GM12878 (cell line): ENCODE measurements at regions not wholly inside any gene's neighbourhood (a gene's known extent, or its start where the extent isn't known, plus 50 kb on each side); places are given as distances from the start of the nearest gene placed in this dataset.

Experiments
- ATAC-seq: fragments of 200-7000 bp; cut with Tn5 transposase; 3 replicates; pipeline ENCODE4 v1.9.1; 2020; ENCODE audit warnings: mild to moderate bottlenecking, moderate library complexity
- BruUV-seq: library from RNA; stranded (reverse); fragments of 400-500 nt; replicated peaks from 2 replicates; lab custom pipeline; 2021; lab: Mats Ljungman, UMichigan
- CTCF ChIA-PET: fragments of 300-600 bp; sonication (Branson Sonifier 250); formaldehyde crosslinking; extraction: SDS; loops from one replicate; lab custom pipeline; 2021; ENCODE audit warnings: inconsistent platforms; lab: Yijun Ruan, JAX
- POLR2A ChIA-PET: fragments of 350-600 bp; formaldehyde crosslinking; extraction: SDS; loops from one replicate; lab custom pipeline; 2021; ENCODE audit warnings: inconsistent platforms; lab: Charles Lee
- RAD21 ChIA-PET: fragments of 300-600 bp; sonication (Branson Sonifier 250); formaldehyde crosslinking; loops from one replicate; lab custom pipeline; 2023; ENCODE audit warnings: antibody characterized with exemption; ENCODE audit not compliant: unreplicated experiment; lab: Charles Lee
- SMC1A ChIA-PET: fragments of 300-600 bp; sonication (Branson Sonifier 250); formaldehyde crosslinking; loops from one replicate; lab custom pipeline; 2023; ENCODE audit not compliant: unreplicated experiment, uncharacterized antibody; lab: Charles Lee
- DNase-seq: peaks from one replicate; pipeline ENCODE4 v3.0.0-alpha.2; 2011; ENCODE audit warnings: low read depth, low spot score
- FAIRE-seq: peaks from 3 replicates; lab custom pipeline; 2011; peaks lifted over from hg19 to GRCh38; lab: Jason Lieb, UNC
- H2AFZ ChIP-seq: 2 replicates; pipeline ENCODE4 v1.6.0; 2011; ENCODE audit warnings: low read depth, low read length, control low read depth; ENCODE audit not compliant: control insufficient read depth
- H3K27ac ChIP-seq: 2 replicates; pipeline ENCODE4 v1.5.1; 2011; ENCODE audit warnings: control low read depth; ENCODE audit not compliant: control insufficient read depth, insufficient read depth
- H3K27me3 ChIP-seq, 2 experiments: replicated peaks in 1 of 2; 2 replicates each; pipeline versions ENCODE4 v1.6.0 to v1.6.1; 2011; ENCODE audit warnings: low read length in 1 of 2; ENCODE audit not compliant: control insufficient read depth in 2 of 2, insufficient read depth in 2 of 2
- H3K36me3 ChIP-seq, 2 experiments: 2 replicates each; pipeline ENCODE4 v1.5.1; 2011; ENCODE audit warnings: low read length in 1 of 2; ENCODE audit not compliant: control insufficient read depth in 2 of 2, insufficient read depth in 2 of 2
- H3K4me1 ChIP-seq: 2 replicates; pipeline ENCODE4 v1.6.1; 2011; ENCODE audit warnings: mild to moderate bottlenecking, low read length, moderate library complexity, mixed read lengths; ENCODE audit not compliant: control insufficient read depth, insufficient read depth
- H3K4me2 ChIP-seq: 2 replicates; pipeline ENCODE4 v1.6.0; 2011; ENCODE audit warnings: control low read depth; ENCODE audit not compliant: control insufficient read depth, insufficient read depth
- H3K4me3 ChIP-seq: fragments of 200-600 bp; sonication (generic); 2 replicates; pipeline ENCODE4 v1.5.1; 2016
- H3K79me2 ChIP-seq: 2 replicates; pipeline ENCODE4 v1.6.0; 2011; ENCODE audit warnings: low read length; ENCODE audit not compliant: control insufficient read depth, insufficient read depth
- H3K9ac ChIP-seq: 2 replicates; pipeline ENCODE4 v1.8.0; 2011; ENCODE audit warnings: low read length, control low read depth, mixed read lengths; ENCODE audit not compliant: control insufficient read depth, insufficient read depth
- H3K9me3 ChIP-seq: replicated peaks from 3 replicates; pipeline ENCODE4 v1.5.1; 2011; ENCODE audit warnings: mild to moderate bottlenecking, low read length; ENCODE audit not compliant: control insufficient read depth, insufficient read depth
- H4K20me1 ChIP-seq: 2 replicates; pipeline ENCODE4 v1.6.0; 2011; ENCODE audit not compliant: control insufficient read depth, insufficient read depth
- ESRRA ChIP-seq: IDR thresholded peaks from 2 replicates; pipeline ENCODE4 v1.6.1; 2012; ENCODE audit warnings: mild to moderate bottlenecking, low read length, improper control_type of control experiment
- FOS ChIP-seq: IDR thresholded peaks from 3 replicates; pipeline ENCODE4 v1.6.1; 2011; ENCODE audit warnings: borderline replicate concordance; ENCODE audit not compliant: insufficient read length; ENCODE audit errors: extremely low read depth
- HDGF ChIP-seq: fragments of 450-650 bp; IDR thresholded peaks from 2 replicates; pipeline ENCODE4 v1.6.1; 2016; ENCODE audit warnings: antibody characterized with exemption
- HSF1 ChIP-seq: fragments of 150-350 bp; IDR thresholded peaks from 2 replicates; pipeline ENCODE4 v1.6.1; 2014; ENCODE audit warnings: mild to moderate bottlenecking, low read depth, low read length
- IRF4 ChIP-seq: IDR thresholded peaks from 2 replicates; pipeline ENCODE4 v1.6.1; 2011; ENCODE audit warnings: low read depth, low read length
- NFIC ChIP-seq: IDR thresholded peaks from 2 replicates; pipeline ENCODE4 v1.6.1; 2012; ENCODE audit warnings: low read depth, mild to moderate bottlenecking, inconsistent platforms, low read length, moderate library complexity
- NR2F1 ChIP-seq: fragments of 450-650 bp; conservative IDR thresholded peaks from 2 replicates; pipeline ENCODE4 v1.6.1; 2017; ENCODE audit warnings: mild to moderate bottlenecking
- RB1 ChIP-seq: fragments of 450-650 bp; formaldehyde crosslinking; IDR thresholded peaks from 2 replicates; pipeline ENCODE4 v1.6.1; 2017; ENCODE audit warnings: mild to moderate bottlenecking, borderline replicate concordance
- SMC3 ChIP-seq: IDR thresholded peaks from 2 replicates; pipeline ENCODE4 v1.6.1; 2011; ENCODE audit warnings: low read length, improper control_type of control experiment, borderline replicate concordance
- SP1 ChIP-seq: IDR thresholded peaks from one replicate; pipeline ENCODE4 v1.6.1; 2011; ENCODE audit warnings: low read depth, low read length
- WGBS: methylation state at CpG from one replicate; pipeline ENCODE4 v1.1.6; 2016; ENCODE audit warnings: low lambda C conversion rate; ENCODE audit not compliant: insufficient replicate concordance, insufficient coverage; ENCODE audit errors: missing lambda C conversion rate; 5-methylcytosine and 5-hydroxymethylcytosine counted together
- in situ Hi-C: fragments of 300-500 bp; cut with MboI; formaldehyde crosslinking; loops from 9 replicates; pipeline ENCODE4 v1.14.3; 2018; ENCODE audit warnings: mixed read lengths
- intact Hi-C: fragments of 100-400 bp; cut with micrococcal nuclease; formaldehyde crosslinking; loops from one replicate; pipeline ENCODE4 v1.14.2; 2022; ENCODE audit not compliant: unreplicated experiment
- TF ChIP-seq, protein P1 (sequence below): fragments of 450-650 bp; IDR thresholded peaks from 2 replicates; pipeline ENCODE4 v1.6.1; 2017; ENCODE audit warnings: antibody characterized with exemption, mild to moderate bottlenecking, moderate library complexity
- TF ChIP-seq, protein P2 (sequence below): IDR thresholded peaks from 2 replicates; pipeline ENCODE4 v1.6.1; 2012; ENCODE audit warnings: low read depth, low read length, improper control_type of control experiment

DNA sequence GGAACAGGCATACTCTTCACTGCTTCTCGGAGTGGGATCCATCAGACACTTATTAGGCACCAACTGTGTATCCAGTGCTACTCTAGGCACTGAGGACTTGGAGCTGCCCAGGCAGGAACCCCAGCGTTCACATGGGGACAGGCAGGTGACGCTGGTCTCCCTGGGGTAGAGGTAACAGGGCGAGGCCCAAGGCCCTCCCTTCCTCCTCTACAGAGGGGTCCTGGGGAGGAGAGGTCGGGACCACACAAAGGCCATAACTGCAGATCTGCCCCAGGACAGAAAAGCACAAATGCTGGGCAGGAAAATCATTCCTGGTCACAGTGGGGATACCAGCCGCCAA is 262.2 kb downstream of the BRD1 start:
- SMC1A ChIA-PET = no interaction called here
- no TSS peak for BruUV-seq
- no peak for DNase-seq

More for the DNA sequence above, 262.2 kb downstream of the BRD1 start:
- Histone ChIP-seq H3K9me3 (no peaks in the 10 kb centered on the region; the same call in 2 of the 3 replicates), H3K27ac (no peak overlapping the region), H3K79me2 (no peaks in the 10 kb centered on the region; the same call in 1 of the 2 replicates), H3K9ac (no peak overlapping the region), H4K20me1 (no peaks in the 10 kb centered on the region), H3K36me3 (no peaks in the 10 kb centered on the region), H2AFZ (no peak overlapping the region), H3K4me2 (no peak overlapping the region), H3K27me3 (no peaks in the 10 kb centered on the region), H3K4me1 (no peaks in the 10 kb centered on the region), H3K4me3 (no peak overlapping the region)
- no peak for FAIRE-seq
- intact Hi-C loops = no loop called here
- RAD21 ChIA-PET = no interaction called here
- POLR2A ChIA-PET = no interaction called here
- in situ Hi-C loops = no loop called here
- CTCF ChIA-PET = no interaction called here
- no peak for TF ChIP-seq RB1
- TF ChIP-seq, protein P1, sequence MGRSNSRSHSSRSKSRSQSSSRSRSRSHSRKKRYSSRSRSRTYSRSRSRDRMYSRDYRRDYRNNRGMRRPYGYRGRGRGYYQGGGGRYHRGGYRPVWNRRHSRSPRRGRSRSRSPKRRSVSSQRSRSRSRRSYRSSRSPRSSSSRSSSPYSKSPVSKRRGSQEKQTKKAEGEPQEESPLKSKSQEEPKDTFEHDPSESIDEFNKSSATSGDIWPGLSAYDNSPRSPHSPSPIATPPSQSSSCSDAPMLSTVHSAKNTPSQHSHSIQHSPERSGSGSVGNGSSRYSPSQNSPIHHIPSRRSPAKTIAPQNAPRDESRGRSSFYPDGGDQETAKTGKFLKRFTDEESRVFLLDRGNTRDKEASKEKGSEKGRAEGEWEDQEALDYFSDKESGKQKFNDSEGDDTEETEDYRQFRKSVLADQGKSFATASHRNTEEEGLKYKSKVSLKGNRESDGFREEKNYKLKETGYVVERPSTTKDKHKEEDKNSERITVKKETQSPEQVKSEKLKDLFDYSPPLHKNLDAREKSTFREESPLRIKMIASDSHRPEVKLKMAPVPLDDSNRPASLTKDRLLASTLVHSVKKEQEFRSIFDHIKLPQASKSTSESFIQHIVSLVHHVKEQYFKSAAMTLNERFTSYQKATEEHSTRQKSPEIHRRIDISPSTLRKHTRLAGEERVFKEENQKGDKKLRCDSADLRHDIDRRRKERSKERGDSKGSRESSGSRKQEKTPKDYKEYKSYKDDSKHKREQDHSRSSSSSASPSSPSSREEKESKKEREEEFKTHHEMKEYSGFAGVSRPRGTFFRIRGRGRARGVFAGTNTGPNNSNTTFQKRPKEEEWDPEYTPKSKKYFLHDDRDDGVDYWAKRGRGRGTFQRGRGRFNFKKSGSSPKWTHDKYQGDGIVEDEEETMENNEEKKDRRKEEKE = no peak
- TF ChIP-seq FOS = no peak
- no peak for TF ChIP-seq HSF1
- TF ChIP-seq IRF4 = no peak
- TF ChIP-seq SMC3 = no peak
- TF ChIP-seq SP1 = no peak
- no peak for TF ChIP-seq ESRRA
- TF ChIP-seq NR2F1 = no peak
- TF ChIP-seq, protein P2, sequence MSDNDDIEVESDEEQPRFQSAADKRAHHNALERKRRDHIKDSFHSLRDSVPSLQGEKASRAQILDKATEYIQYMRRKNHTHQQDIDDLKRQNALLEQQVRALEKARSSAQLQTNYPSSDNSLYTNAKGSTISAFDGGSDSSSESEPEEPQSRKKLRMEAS = no peak
- TF ChIP-seq NFIC = no peak
- TF ChIP-seq HDGF = no peak
- no peak for ATAC-seq
- 53% methylated on average over 6 of the region's 6 CpGs for WGBS
